Neural cell (in vitro differentiated cells): ENCODE measurements at regions not wholly inside any gene's neighbourhood (a gene's known extent, or its start where the extent isn't known, plus 50 kb on each side); places are given as distances from the start of the nearest gene placed in this dataset.

Source experiments
- H2AFZ ChIP-seq: fragments of 200-600, 300-800 bp; sonication (generic), shearing (Covaris generic); 2 replicates; pipeline ENCODE4 v1.6.0; 2014; ENCODE audit warnings: low read depth, mild to moderate bottlenecking, antibody characterized with exemption, low read length, moderate library complexity
- H3F3A ChIP-seq: fragments of 200-600 bp; shearing (Covaris generic); 2 replicates; pipeline ENCODE4 v1.6.1; 2016; ENCODE audit warnings: mild to moderate bottlenecking, moderate library complexity, mixed read lengths, antibody characterized with exemption, low read length; ENCODE audit not compliant: insufficient read depth, poor library complexity, severe bottlenecking
- H3K27ac ChIP-seq: fragments of 200-600, 300-800 bp; sonication (generic), shearing (Covaris generic); 2 replicates; pipeline ENCODE4 v1.5.1; 2014; ENCODE audit warnings: mild to moderate bottlenecking, low read length, moderate library complexity
- H3K27me3 ChIP-seq: fragments of 300-800, 200-600 bp; sonication (generic), shearing (Covaris generic); 2 replicates; pipeline ENCODE4 v1.6.0; 2014; ENCODE audit warnings: mild to moderate bottlenecking, low read depth, low read length, moderate library complexity; ENCODE audit not compliant: insufficient read depth
- H3K36me3 ChIP-seq: fragments of 300-800, 200-600 bp; sonication (generic), shearing (Covaris generic); 2 replicates; pipeline ENCODE4 v1.5.1; 2014; ENCODE audit warnings: mild to moderate bottlenecking, antibody characterized with exemption, low read length, moderate library complexity; ENCODE audit not compliant: insufficient read depth
- H3K4me2 ChIP-seq: fragments of 300-800, 200-600 bp; sonication (generic), shearing (Covaris generic); 2 replicates; pipeline ENCODE4 v1.6.0; 2014; ENCODE audit warnings: mild to moderate bottlenecking, low read length
- H3K4me3 ChIP-seq: fragments of 300-800, 200-600 bp; sonication (generic), shearing (Covaris generic); 2 replicates; pipeline ENCODE4 v1.5.1; 2014; ENCODE audit warnings: mild to moderate bottlenecking, low read length, moderate library complexity
- H3K79me2 ChIP-seq: fragments of 200-600 bp; shearing (Covaris generic); replicated peaks from 2 replicates; pipeline ENCODE4 v1.6.0; 2014; ENCODE audit warnings: mild to moderate bottlenecking, low read length, moderate library complexity; ENCODE audit not compliant: insufficient read depth
- H3K9ac ChIP-seq: fragments of 300-800, 200-600 bp; sonication (generic), shearing (Covaris generic); 2 replicates; pipeline ENCODE4 v1.6.1; 2016; ENCODE audit warnings: mild to moderate bottlenecking, low read length, mixed read lengths
- H3K9me2 ChIP-seq: fragments of 200-600 bp; shearing (Covaris generic); 2 replicates; pipeline ENCODE4 v1.6.1; 2016; ENCODE audit warnings: mild to moderate bottlenecking, low read length, mixed read lengths; ENCODE audit not compliant: insufficient read depth
- H3K9me3 ChIP-seq: fragments of 200-600, 300-800 bp; sonication (generic), shearing (Covaris generic); 2 replicates; pipeline ENCODE4 v1.6.1; 2016; ENCODE audit warnings: mild to moderate bottlenecking, mixed run types, low read length, moderate library complexity, mixed read lengths
- H4K20me1 ChIP-seq: fragments of 200-600 bp; shearing (Covaris generic); 2 replicates; pipeline ENCODE4 v1.6.1; 2016; ENCODE audit warnings: mild to moderate bottlenecking, mixed run types; ENCODE audit not compliant: insufficient read depth
- CTCF ChIP-seq: fragments of 450-650 bp; IDR thresholded peaks from 2 replicates; pipeline ENCODE4 v1.5.1; 2014; ENCODE audit warnings: antibody characterized with exemption, mild to moderate bottlenecking, moderate library complexity; ENCODE audit not compliant: poor library complexity, severe bottlenecking
- EP300 ChIP-seq: fragments of 450-650 bp; conservative IDR thresholded peaks from 2 replicates; pipeline ENCODE4 v1.6.1; 2014; ENCODE audit warnings: antibody characterized with exemption, mild to moderate bottlenecking, moderate library complexity; ENCODE audit not compliant: poor library complexity, severe bottlenecking
- EZH2 ChIP-seq: fragments of 200-600, 300-800 bp; shearing (Covaris generic), sonication (generic); IDR thresholded peaks from 2 replicates; pipeline ENCODE4 v1.6.1; 2014; ENCODE audit warnings: antibody characterized with exemption, low read length, borderline replicate concordance, mild to moderate bottlenecking; ENCODE audit not compliant: insufficient read depth, poor library complexity, severe bottlenecking
- MXI1 ChIP-seq: fragments of 450-650 bp; conservative IDR thresholded peaks from 2 replicates; pipeline ENCODE4 v1.6.1; 2014; ENCODE audit warnings: antibody characterized with exemption, mild to moderate bottlenecking; ENCODE audit not compliant: poor library complexity, severe bottlenecking
- POLR2AphosphoS5 ChIP-seq: IDR thresholded peaks from 2 replicates; pipeline ENCODE4 v1.6.1; 2012
- RAD21 ChIP-seq: fragments of 450-650 bp; conservative IDR thresholded peaks from 2 replicates; pipeline ENCODE4 v1.6.1; 2014; ENCODE audit warnings: antibody characterized with exemption, mild to moderate bottlenecking, moderate library complexity
- REST ChIP-seq: IDR thresholded peaks from 2 replicates; pipeline ENCODE4 v1.6.1; 2012; ENCODE audit warnings: borderline replicate concordance
- SMC3 ChIP-seq: fragments of 450-650 bp; conservative IDR thresholded peaks from 2 replicates; pipeline ENCODE4 v1.6.1; 2014; ENCODE audit warnings: antibody characterized with exemption, mild to moderate bottlenecking, moderate library complexity; ENCODE audit not compliant: poor library complexity
- TAF1 ChIP-seq: IDR thresholded peaks from 2 replicates; pipeline ENCODE4 v1.6.1; 2012; ENCODE audit warnings: low read depth

GRCh38 chr3:118682921-118683320 is 351.7 kb downstream of the IGSF11 start:
- no peaks in the 10 kb centered on the region for H3K79me2 ChIP-seq
- no peaks in the 10 kb centered on the region for H4K20me1 ChIP-seq
- no peak overlapping the region for H2AFZ ChIP-seq
- TF ChIP-seq EP300, result no peak
- TF ChIP-seq RAD21, result no peak
- no peak for TF ChIP-seq CTCF
- TF ChIP-seq POLR2AphosphoS5, result no peak
- TF ChIP-seq EZH2, result no peak
- no peak for TF ChIP-seq TAF1
- TF ChIP-seq SMC3, result no peak
- no peak for TF ChIP-seq MXI1
- no peak for TF ChIP-seq REST
- H3F3A ChIP-seq, result no peaks in the 10 kb centered on the region
- no peaks in the 10 kb centered on the region for H3K9me3 ChIP-seq
- H3K9ac ChIP-seq, result no peak overlapping the region
- no peak overlapping the region for H3K4me3 ChIP-seq
- no peak overlapping the region for H3K4me2 ChIP-seq
- no peaks in the 10 kb centered on the region for H3K27me3 ChIP-seq
- H3K27ac ChIP-seq, result no peak overlapping the region
- H3K36me3 ChIP-seq, result no peaks in the 10 kb centered on the region
- no peaks in the 10 kb centered on the region for H3K9me2 ChIP-seq

GRCh38 chr3:118683636-118684035 is 351.0 kb downstream of the IGSF11 start:
- Histone ChIP-seq H3F3A (no peaks in the 10 kb centered on the region), H3K79me2 (no peaks in the 10 kb centered on the region), H3K4me3 (no peak overlapping the region), H3K9me2 (no peaks in the 10 kb centered on the region), H3K9ac (no peak overlapping the region), H3K27ac (no peak overlapping the region), H3K4me2 (no peak overlapping the region), H3K27me3 (no peaks in the 10 kb centered on the region), H3K9me3 (no peaks in the 10 kb centered on the region), H3K36me3 (no peaks in the 10 kb centered on the region), H2AFZ (no peak overlapping the region), H4K20me1 (no peaks in the 10 kb centered on the region)
- TF ChIP-seq RAD21, result no peak
- no peak for TF ChIP-seq REST
- no peak for TF ChIP-seq MXI1
- no peak for TF ChIP-seq EZH2
- TF ChIP-seq POLR2AphosphoS5, result no peak
- TF ChIP-seq TAF1, result no peak
- TF ChIP-seq CTCF, result no peak
- no peak for TF ChIP-seq SMC3
- TF ChIP-seq EP300, result no peak
